OCI-LY1 (cell line): ENCODE measurements at regions not wholly inside any gene's neighbourhood (a gene's known extent, or its start where the extent isn't known, plus 50 kb on each side); places are given as distances from the start of the nearest gene placed in this dataset.

Source experiments
- CTCF ChIP-seq: fragments of 200-600 bp; sonication (generic), shearing (Covaris generic); IDR thresholded peaks from 2 replicates; pipeline ENCODE4 v1.5.1; 2017; ENCODE audit warnings: mild to moderate bottlenecking, antibody characterized with exemption, low read length, moderate library complexity, mixed read lengths
- EZH2 ChIP-seq: fragments of 200-600 bp; sonication (generic), shearing (Covaris generic); IDR thresholded peaks from 2 replicates; pipeline ENCODE4 v1.8.0; 2017; ENCODE audit warnings: borderline replicate concordance, mixed run types, mild to moderate bottlenecking, antibody characterized with exemption, low read length, moderate library complexity, mixed read lengths

- no peak for TF ChIP-seq CTCF
- no peak for TF ChIP-seq EZH2
Measured at GRCh38 chr14:38500125-38500524, 244.2 kb upstream of the CLEC14A start.
